EL (cell line): ENCODE measurements at regions not wholly inside any gene's neighbourhood (a gene's known extent, or its start where the extent isn't known, plus 50 kb on each side); places are given as distances from the start of the nearest gene placed in this dataset.

Source experiments
- DNase-seq: peaks from one replicate; pipeline ENCODE4 v3.0.0-alpha.2; 2016

- no peak for DNase-seq
Observed at GRCh38 chr14:48546996-48547395, 871.6 kb upstream of the MDGA2 start.

DNA sequence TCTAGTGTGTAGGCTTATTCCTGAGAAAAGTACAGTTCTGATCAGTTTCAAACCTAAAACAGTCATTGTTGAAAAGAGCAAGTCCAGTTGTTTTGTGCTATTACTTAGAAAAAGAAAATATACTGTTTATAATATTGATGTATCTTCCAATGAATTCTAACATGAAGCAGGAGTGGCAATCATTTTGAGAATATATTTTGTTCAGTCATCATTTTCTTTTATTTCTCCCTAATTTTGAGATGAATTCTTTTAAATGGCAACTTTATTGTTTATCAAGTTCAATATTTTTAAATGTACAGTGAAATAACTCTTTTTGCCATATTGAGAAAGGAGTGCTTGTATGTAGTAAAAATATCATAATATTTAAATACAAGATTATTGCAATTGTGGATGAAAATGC is 862.2 kb upstream of the MDGA2 start:
- no peak for DNase-seq

DNA sequence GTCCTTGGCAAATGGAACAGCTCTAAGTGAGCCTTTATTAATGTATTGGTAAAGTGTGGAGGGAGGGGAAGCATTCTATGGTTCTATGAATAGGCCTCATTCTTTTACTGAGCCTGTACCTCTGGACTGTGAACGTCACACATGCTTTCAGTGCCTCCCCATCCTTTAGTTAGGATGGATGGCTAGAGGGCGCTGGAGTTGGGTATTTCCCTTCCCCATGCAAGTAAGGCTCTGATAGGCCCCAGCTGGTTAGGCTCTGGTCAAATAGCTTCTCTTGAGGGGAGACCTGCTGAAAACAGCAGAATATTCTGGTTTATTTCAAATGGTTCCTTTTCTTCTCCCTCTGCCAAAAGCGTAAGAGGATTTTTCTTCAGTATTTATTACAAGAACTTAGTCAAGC is 860.9 kb upstream of the MDGA2 start:
- DNase-seq: no peak

- DNase-seq: no peak
Observed at GRCh38 chr14:48527832-48528231, 852.4 kb upstream of the MDGA2 start.

- no peak for DNase-seq
Observed at GRCh38 chr14:48526307-48526706, 850.9 kb upstream of the MDGA2 start.

- no peak for DNase-seq
Observed at GRCh38 chr14:48504921-48505320, 829.5 kb upstream of the MDGA2 start.

DNA sequence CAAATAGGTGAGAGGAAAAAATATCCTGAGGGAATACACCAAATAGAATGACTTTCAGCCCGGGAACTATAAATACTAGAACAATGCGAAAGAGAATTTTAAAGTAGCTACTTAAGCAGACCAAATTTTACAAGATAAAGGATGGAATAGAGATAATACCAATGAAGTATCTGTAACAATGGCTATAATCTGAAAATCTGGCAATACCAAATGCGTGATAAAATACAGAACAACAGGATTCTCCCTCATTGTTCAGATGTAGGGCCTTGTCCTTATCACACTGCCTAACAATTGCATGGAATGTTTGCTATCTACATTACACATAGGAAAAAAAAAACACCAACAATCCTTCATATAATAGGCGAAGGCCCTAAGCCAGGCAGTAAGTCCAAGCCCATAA is 815.4 kb upstream of the MDGA2 start:
- no peak for DNase-seq

- DNase-seq: no peak
Observed at GRCh38 chr14:48473944-48474343, 798.5 kb upstream of the MDGA2 start.

- DNase-seq: no peak
Observed at GRCh38 chr14:48456051-48456450, 780.6 kb upstream of the MDGA2 start.

DNA sequence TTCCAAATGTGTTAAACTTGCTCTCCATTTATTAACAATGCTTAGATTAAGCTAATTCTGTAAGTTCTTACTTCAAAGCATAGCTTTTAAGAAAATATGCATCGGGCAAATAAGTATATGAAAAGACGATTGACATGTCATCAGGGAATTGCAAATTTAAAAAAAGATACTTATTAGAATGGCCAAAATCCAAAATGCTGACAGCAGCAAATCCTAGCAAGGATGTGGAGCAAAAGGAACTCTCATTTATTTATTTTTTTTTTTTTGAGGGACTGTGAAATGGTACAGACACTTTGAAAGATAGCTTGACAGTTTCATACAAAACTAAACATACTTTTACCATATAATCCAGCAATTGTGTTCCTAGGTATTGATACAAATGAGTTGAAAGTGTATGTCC is 779.5 kb upstream of the MDGA2 start:
- DNase-seq: no peak

DNA sequence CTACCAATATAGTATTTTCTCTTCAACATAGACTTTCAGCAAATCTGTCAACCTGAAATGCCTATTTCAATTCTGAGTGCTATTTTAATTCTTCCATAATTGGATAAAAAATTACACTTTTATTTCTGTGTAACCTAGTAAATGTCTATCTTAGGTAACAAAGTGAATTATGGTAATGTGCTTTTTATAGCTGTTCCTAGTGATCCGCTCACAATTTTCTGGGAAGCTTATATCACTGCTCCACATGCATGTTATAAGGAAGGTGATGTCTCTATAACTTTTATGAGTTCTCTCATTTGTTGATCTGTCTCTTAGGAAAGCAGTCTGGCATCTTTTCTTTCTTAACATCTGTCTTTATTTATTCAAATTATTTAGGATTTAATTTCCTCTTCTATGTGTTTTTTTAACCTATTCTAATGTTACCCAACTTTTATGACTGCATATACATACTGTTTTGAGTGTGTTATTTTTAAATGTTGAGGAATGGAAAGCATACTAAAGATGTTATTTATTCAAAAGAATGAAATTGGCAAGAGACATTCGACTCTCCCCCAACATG is 777.1 kb upstream of the MDGA2 start:
- DNase-seq: no peak

DNA sequence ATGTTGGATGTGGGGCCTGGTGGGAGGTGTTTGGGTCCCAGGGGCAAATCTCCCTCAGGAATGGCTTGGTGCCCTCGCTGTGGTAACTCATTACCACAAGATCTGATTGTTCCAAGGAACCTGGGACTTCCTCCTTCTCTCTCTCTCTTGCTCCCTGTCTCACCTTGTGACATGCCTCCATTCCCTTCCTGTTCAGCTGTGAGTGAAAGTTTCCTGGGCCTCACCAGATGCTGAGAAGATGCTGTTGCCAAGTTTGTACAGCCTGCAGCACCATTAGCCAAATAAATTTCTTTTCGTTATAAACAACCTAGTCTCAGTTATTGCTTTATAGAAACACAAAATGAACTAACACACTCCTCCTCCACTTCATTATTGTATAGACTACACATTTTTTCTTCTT is 759.8 kb upstream of the MDGA2 start:
- no peak for DNase-seq

GRCh38 chr14:48430805-48431204 is 755.4 kb upstream of the MDGA2 start:
- DNase-seq: no peak

- DNase-seq: no peak
Observed at GRCh38 chr14:48429512-48429911, 754.1 kb upstream of the MDGA2 start.

GRCh38 chr14:48417715-48418500 is 742.5 kb upstream of the MDGA2 start:
- DNase-seq: no peak

- DNase-seq: no peak
Observed at GRCh38 chr14:48401321-48401720, 725.9 kb upstream of the MDGA2 start.

DNA sequence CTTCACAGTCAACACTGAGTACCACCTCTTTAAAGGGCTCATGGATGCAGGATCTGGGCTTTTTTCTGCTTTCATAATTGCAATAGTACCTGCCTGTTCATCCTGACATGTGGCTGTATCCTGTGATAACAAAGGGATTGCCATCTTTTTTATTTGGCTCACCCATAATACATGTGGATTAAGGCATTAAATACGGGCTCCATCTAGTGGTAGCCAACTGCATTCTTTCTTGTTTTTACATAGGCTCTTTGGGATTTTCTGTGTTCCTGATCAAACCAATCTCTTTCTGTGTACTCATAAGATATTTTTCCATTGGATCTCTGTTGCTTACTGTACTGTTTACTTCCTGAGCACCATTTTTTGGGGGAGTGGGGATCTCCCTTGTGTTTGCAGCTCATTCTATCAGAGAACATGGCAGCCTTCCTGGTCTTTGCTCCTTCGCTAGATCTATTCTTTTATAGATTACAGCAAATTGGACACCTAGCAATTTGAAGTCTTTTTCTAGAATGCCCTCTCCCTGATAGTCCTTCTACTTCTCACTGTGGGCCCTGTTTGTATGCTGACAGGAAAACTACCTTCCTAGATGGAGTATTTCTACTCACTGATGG is 723.4 kb upstream of the MDGA2 start:
- no peak for DNase-seq

GRCh38 chr14:48391661-48392060 is 716.3 kb upstream of the MDGA2 start:
- DNase-seq: no peak

GRCh38 chr14:48390346-48390745 is 714.9 kb upstream of the MDGA2 start:
- no peak for DNase-seq

GRCh38 chr14:48384821-48385220 is 709.4 kb upstream of the MDGA2 start:
- no peak for DNase-seq

DNA sequence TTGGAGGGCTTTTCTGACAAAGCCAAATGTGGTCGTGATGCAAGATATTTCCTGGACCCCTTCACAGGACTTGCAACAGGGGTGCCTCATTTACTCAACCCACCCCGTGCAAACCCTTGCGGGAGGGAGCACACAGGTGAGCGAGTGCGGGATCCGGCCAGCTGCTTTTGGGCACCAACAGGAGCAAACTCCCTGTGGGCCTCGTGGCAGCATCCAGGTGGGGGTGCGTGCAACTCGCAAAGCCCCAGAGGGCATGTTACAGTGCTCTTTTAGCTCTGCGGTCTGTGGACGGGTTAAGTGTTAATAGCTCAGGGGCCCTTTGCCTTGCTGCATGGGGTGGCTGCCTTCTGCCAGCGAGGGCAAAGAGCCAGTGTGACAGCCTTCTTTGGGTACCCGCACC is 707.6 kb upstream of the MDGA2 start:
- no peak for DNase-seq

GRCh38 chr14:48378541-48378940 is 703.1 kb upstream of the MDGA2 start:
- no peak for DNase-seq

GRCh38 chr14:48373981-48374380 is 698.6 kb upstream of the MDGA2 start:
- DNase-seq: no peak

DNA sequence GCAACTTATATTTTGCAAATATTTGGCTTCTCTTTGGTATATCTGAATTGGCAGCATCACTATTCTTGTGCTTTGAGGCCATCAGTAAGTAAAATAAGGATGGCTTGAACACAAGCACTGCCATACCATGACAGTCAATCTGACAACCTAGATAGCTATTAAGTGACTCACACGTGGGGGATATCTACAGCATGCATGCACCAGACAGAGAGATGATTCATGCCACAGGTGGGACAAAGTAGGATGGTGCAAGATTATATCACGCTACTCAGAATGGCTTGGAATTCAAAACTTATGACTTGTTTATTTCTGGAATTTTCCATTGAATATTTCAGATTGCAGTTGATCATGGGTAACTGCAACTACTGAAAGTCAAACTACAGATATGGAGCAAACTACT is 675.6 kb upstream of the MDGA2 start:
- no peak for DNase-seq

GRCh38 chr14:48349689-48350088 is 674.3 kb upstream of the MDGA2 start:
- DNase-seq: no peak
